AG04450 (cell line): ENCODE measurements at regions not wholly inside any gene's neighbourhood (a gene's known extent, or its start where the extent isn't known, plus 50 kb on each side); places are given as distances from the start of the nearest gene placed in this dataset.

ENCODE experiments used
- CTCF ChIA-PET: fragments of 300-600, 350-600 bp; formaldehyde crosslinking; extraction: SDS; loops from one replicate; lab custom pipeline; 2022; ENCODE audit warnings: antibody characterized with exemption, inconsistent platforms; lab: Charles Lee
- POLR2A ChIA-PET: fragments of 350-600 bp; formaldehyde crosslinking; extraction: SDS; loops from one replicate; lab custom pipeline; 2021; ENCODE audit warnings: antibody characterized with exemption, inconsistent platforms; lab: Yijun Ruan, JAX
- DNase-seq: peaks from one replicate; pipeline ENCODE4 v3.0.0-alpha.2; 2011; ENCODE audit warnings: low read depth, low spot score
- H3K27ac ChIP-seq: one replicate; pipeline ENCODE4 v1.5.1; 2012; ENCODE audit warnings: low read depth, low read length, control low read depth
- H3K27me3 ChIP-seq: one replicate; pipeline ENCODE4 v1.6.0; 2012; ENCODE audit warnings: low read length; ENCODE audit not compliant: control insufficient read depth, insufficient read depth
- H3K4me3 ChIP-seq: 2 replicates; pipeline ENCODE4 v1.5.1; 2011; ENCODE audit warnings: mild to moderate bottlenecking, low read depth, low read length, control low read depth
- H3K9me3 ChIP-seq: 2 replicates; pipeline ENCODE4 v1.5.1; 2012; ENCODE audit warnings: low read length; ENCODE audit not compliant: control insufficient read depth, insufficient read depth
- CTCF ChIP-seq: IDR thresholded peaks from 2 replicates; pipeline ENCODE4 v1.5.1; 2011; ENCODE audit warnings: low read depth, low read length, control low read depth, inconsistent platforms

GRCh38 chr2:216925006-216925405, 65.1 kb upstream of the TNP1 start:
- no peak for DNase-seq
- Histone ChIP-seq H3K27me3 (no peaks in the 10 kb centered on the region), H3K27ac (no peak overlapping the region), H3K9me3 (no peaks in the 10 kb centered on the region; the same call in 1 of the 2 replicates), H3K4me3 (no peak overlapping the region)
- no peak for TF ChIP-seq CTCF
- ChIA-PET CTCF (interaction anchor here (1.5 kb wide), 1 partner anchor 831 kb away, joined by 3 read pairs; no protein-coding TSS in a partner anchor), POLR2A (no interaction called here)

- ChIA-PET CTCF (no interaction called here), POLR2A (no interaction called here)
- H3K27ac ChIP-seq = no peak overlapping the region
- no peaks in the 10 kb centered on the region for H3K27me3 ChIP-seq
- no peak overlapping the region for H3K4me3 ChIP-seq
- no peak for TF ChIP-seq CTCF
- H3K9me3 ChIP-seq = no peaks in the 10 kb centered on the region
- no peak for DNase-seq
Observed at GRCh38 chr2:216923706-216924105, 63.8 kb upstream of the TNP1 start.

- TF ChIP-seq CTCF = no peak
- no peak overlapping the region for H3K4me3 ChIP-seq
- ChIA-PET POLR2A (interaction anchor here (0.6 kb wide), 1 partner anchor 149 kb away, joined by 3 read pairs; no protein-coding TSS in a partner anchor), CTCF (no interaction called here)
- no peak overlapping the region for H3K27ac ChIP-seq
- H3K9me3 ChIP-seq = no peaks in the 10 kb centered on the region
- H3K27me3 ChIP-seq = no peaks in the 10 kb centered on the region
- DNase-seq = no peak
Observed at GRCh38 chr2:216922175-216922780, 62.4 kb upstream of the TNP1 start.

- TF ChIP-seq CTCF = no peak
- no peak overlapping the region for H3K4me3 ChIP-seq
- H3K27ac ChIP-seq = no peak overlapping the region
- H3K9me3 ChIP-seq = no peaks in the 10 kb centered on the region
- ChIA-PET CTCF (no interaction called here), POLR2A (no interaction called here)
- H3K27me3 ChIP-seq = no peaks in the 10 kb centered on the region
- no peak for DNase-seq
Observed at GRCh38 chr2:216920937-216921456, 61.1 kb upstream of the TNP1 start.

GRCh38 chr2:216920143-216920876, 60.4 kb upstream of the TNP1 start:
- Histone ChIP-seq H3K9me3 (no peaks in the 10 kb centered on the region), H3K4me3 (no peak overlapping the region), H3K27me3 (no peaks in the 10 kb centered on the region), H3K27ac (no peak overlapping the region)
- ChIA-PET POLR2A (no interaction called here), CTCF (no interaction called here)
- TF ChIP-seq CTCF = no peak
- no peak for DNase-seq
